ENCODE measurements at regions not wholly inside any gene's neighbourhood (a gene's known extent, or its start where the extent isn't known, plus 50 kb on each side); places are given as distances from the start of the nearest gene placed in this dataset.

DNA sequence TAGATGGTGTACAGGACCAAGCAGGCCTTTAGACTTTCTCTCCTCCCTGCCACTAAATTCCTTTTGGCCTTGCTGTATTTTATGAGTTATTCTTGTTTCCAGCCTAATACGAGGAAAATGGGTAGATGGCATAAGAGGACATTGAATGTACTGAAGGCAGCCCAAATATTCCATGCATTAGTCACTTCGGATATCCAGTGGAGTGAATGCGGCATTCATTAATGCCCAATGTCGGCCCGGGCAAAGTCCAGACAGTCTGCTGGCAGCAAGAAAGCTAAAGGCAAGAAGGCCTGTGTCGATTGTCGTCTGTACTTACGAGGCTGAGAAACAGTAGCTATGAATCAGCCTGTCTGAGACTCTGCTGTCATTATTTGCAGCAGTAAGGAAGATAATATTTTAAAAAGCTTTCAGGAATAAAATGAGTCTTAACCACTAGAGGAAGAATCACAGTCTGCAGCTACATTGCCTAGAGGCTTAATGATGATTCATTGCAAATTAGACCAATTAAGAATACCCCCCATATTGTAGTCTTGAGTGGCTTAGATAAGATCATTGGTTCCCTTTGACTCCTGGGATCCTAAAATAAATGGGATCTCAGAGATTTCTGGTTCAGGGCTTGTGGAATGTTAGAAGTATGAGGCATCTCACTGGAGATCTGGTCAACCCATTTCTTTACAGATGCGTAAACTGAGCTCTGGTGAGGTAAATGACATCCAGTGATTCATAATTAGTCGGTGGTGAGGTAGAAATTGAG lies 534.1 kb upstream of the JAG1 start:
- DNase-seq (ENCODE audit: low spot score) (peak; percentile 78), ATAC-seq (ENCODE audit: low read depth) (peak; percentile 91)
- no peaks in the 10 kb centered on the region for H3K27me3 ChIP-seq (ENCODE audit: insufficient read depth, poor library complexity, severe bottlenecking)
- peaks cover 38% of the 10 kb centered on the region for H3K4me1 ChIP-seq (ENCODE audit: insufficient read depth, poor library complexity, severe bottlenecking)
- no peak overlapping the region for H3K4me3 ChIP-seq (ENCODE audit: severe bottlenecking)
- TF ChIP-seq, protein P1, sequence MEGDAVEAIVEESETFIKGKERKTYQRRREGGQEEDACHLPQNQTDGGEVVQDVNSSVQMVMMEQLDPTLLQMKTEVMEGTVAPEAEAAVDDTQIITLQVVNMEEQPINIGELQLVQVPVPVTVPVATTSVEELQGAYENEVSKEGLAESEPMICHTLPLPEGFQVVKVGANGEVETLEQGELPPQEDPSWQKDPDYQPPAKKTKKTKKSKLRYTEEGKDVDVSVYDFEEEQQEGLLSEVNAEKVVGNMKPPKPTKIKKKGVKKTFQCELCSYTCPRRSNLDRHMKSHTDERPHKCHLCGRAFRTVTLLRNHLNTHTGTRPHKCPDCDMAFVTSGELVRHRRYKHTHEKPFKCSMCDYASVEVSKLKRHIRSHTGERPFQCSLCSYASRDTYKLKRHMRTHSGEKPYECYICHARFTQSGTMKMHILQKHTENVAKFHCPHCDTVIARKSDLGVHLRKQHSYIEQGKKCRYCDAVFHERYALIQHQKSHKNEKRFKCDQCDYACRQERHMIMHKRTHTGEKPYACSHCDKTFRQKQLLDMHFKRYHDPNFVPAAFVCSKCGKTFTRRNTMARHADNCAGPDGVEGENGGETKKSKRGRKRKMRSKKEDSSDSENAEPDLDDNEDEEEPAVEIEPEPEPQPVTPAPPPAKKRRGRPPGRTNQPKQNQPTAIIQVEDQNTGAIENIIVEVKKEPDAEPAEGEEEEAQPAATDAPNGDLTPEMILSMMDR (IDR thresholded peaks at IDR 0.05; ENCODE audit: poor library complexity, severe bottlenecking) = peak; percentile 18
- no peaks in the 10 kb centered on the region for H3K36me3 ChIP-seq (ENCODE audit: low read depth)
- H3K27ac ChIP-seq (ENCODE audit: poor library complexity, severe bottlenecking) = peak overlapping the region; percentile 95
- H3K9me3 ChIP-seq (ENCODE audit: severe bottlenecking) = no peaks in the 10 kb centered on the region

DNA sequence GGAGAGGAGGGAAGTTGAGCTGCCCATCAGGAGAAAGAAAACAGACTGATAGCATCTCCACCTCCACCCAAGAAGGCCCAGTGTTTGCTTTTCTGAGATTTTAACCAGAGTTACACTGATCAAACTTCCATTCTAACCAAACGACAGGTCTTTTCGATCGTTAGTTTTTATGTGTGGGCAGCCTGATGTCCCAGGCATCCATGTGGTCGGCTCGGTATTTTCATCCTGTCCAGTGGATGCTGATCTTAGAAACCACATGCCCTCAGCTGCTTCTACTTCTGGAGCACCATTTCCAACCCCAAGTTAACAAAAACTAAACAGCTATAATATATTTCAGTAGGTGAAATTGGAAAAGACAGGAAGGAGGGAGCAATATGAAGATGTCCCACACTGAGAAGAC lies 536.8 kb upstream of the JAG1 start:
- no peak overlapping the region for H3K4me3 ChIP-seq (ENCODE audit: severe bottlenecking)
- H3K4me1 ChIP-seq (ENCODE audit: insufficient read depth, poor library complexity, severe bottlenecking) = peaks cover 30% of the 10 kb centered on the region
- no peak overlapping the region for H3K27ac ChIP-seq (ENCODE audit: poor library complexity, severe bottlenecking)
- no peaks in the 10 kb centered on the region for H3K36me3 ChIP-seq (ENCODE audit: low read depth)
- H3K9me3 ChIP-seq (ENCODE audit: severe bottlenecking) = no peaks in the 10 kb centered on the region
- ATAC-seq (ENCODE audit: low read depth) (no peak), DNase-seq (ENCODE audit: low spot score) (no peak)
- H3K27me3 ChIP-seq (ENCODE audit: insufficient read depth, poor library complexity, severe bottlenecking) = no peaks in the 10 kb centered on the region
- TF ChIP-seq, protein P1 (IDR thresholded peaks at IDR 0.05; ENCODE audit: poor library complexity, severe bottlenecking) = no peak

DNA sequence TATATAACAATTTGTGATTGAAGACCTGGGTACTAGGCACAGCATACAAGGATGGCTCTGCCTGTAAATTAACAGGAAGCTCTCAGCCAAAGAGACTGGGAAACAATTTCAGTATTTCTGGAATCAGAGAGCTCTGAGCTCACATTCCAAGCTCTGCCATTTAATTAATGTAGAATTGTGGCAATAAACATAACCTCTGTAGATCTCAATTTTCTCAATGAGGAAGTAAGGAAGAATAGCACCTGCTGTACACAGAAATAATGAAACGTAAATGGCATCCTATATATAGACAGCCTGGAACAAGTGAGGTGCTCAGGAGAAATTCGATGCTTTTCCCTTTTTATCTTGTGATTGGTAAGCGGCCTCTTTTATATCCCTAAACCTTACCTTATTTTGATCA lies 538.5 kb upstream of the JAG1 start:
- no peak for ATAC-seq (ENCODE audit: low read depth)
- Histone ChIP-seq H3K4me3 (ENCODE audit: severe bottlenecking) (no peak overlapping the region), H3K9me3 (ENCODE audit: severe bottlenecking) (no peaks in the 10 kb centered on the region), H3K36me3 (ENCODE audit: low read depth) (no peaks in the 10 kb centered on the region), H3K4me1 (ENCODE audit: insufficient read depth, poor library complexity, severe bottlenecking) (peaks cover 13% of the 10 kb centered on the region), H3K27ac (ENCODE audit: poor library complexity, severe bottlenecking) (no peak overlapping the region), H3K27me3 (ENCODE audit: insufficient read depth, poor library complexity, severe bottlenecking) (no peaks in the 10 kb centered on the region)
- no peak for DNase-seq (ENCODE audit: low spot score)
- TF ChIP-seq, protein P1 (IDR thresholded peaks at IDR 0.05; ENCODE audit: poor library complexity, severe bottlenecking) = no peak

DNA sequence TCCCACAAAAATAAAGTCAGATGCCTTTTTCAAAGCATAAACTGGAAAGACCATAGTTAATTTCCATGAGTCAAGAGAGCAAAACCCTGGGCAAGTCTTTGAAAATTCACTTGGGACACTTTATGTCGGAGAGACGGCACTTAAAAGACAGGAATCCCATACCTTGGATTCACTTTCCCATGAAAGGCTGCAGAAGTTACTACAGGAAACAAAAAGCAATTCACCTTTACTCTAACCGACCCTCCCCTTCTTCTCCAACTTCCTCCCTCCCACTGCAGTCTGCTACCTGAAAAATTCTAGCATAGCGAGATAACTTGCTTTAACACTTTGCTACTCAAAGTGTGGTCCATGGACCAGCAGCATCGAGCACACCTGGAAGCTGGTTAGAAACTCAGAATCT lies 539.1 kb upstream of the JAG1 start:
- no peak for DNase-seq (ENCODE audit: low spot score)
- ATAC-seq (ENCODE audit: low read depth) = no peak
- Histone ChIP-seq H3K9me3 (ENCODE audit: severe bottlenecking) (no peaks in the 10 kb centered on the region), H3K27ac (ENCODE audit: poor library complexity, severe bottlenecking) (no peak overlapping the region), H3K4me3 (ENCODE audit: severe bottlenecking) (no peak overlapping the region), H3K4me1 (ENCODE audit: insufficient read depth, poor library complexity, severe bottlenecking) (peaks cover 7% of the 10 kb centered on the region), H3K27me3 (ENCODE audit: insufficient read depth, poor library complexity, severe bottlenecking) (no peaks in the 10 kb centered on the region), H3K36me3 (ENCODE audit: low read depth) (no peaks in the 10 kb centered on the region)
- TF ChIP-seq, protein P1 (IDR thresholded peaks at IDR 0.05; ENCODE audit: poor library complexity, severe bottlenecking) = no peak

DNA sequence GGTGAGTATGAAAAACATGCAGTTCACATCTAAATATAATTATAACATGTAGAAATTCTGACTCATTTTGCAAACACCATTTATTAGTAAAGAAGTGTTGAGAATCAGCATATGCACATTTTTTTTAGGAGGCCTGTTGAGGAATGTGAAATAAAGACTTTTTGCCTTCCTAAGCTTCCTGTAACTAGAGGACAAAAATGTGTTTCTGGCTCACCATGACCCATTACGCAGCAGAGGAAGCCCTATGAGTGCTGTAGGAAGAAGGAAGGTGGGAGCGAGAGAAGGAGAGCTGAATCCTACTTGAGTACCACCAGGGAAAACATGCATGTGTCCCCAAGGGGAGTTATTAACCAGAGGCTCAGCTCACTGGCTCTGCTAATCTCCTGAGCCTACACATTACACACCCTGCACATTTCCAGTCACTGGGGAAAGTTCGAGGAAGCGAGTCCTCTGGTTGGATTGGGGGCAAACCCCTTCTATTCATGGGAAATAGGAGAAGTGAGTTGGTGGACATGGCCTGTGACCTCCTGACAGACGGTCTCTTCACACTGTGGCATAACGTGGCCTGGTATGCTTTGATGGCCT lies 540.5 kb upstream of the JAG1 start:
- H3K9me3 ChIP-seq (ENCODE audit: severe bottlenecking) = no peaks in the 10 kb centered on the region
- no peaks in the 10 kb centered on the region for H3K27me3 ChIP-seq (ENCODE audit: insufficient read depth, poor library complexity, severe bottlenecking)
- TF ChIP-seq, protein P1 (IDR thresholded peaks at IDR 0.05; ENCODE audit: poor library complexity, severe bottlenecking) = no peak
- no peak overlapping the region for H3K27ac ChIP-seq (ENCODE audit: poor library complexity, severe bottlenecking)
- no peaks in the 10 kb centered on the region for H3K4me1 ChIP-seq (ENCODE audit: insufficient read depth, poor library complexity, severe bottlenecking)
- H3K4me3 ChIP-seq (ENCODE audit: severe bottlenecking) = no peak overlapping the region
- H3K36me3 ChIP-seq (ENCODE audit: low read depth) = no peaks in the 10 kb centered on the region
- no peak for ATAC-seq (ENCODE audit: low read depth)
- no peak for DNase-seq (ENCODE audit: low spot score)

Measured in RWPE2 (cell line).